ENCODE measurements at regions not wholly inside any gene's neighbourhood (a gene's known extent, or its start where the extent isn't known, plus 50 kb on each side); places are given as distances from the start of the nearest gene placed in this dataset.
A peak's percentile ranks its signal among the peaks of the same experiment; 100 is the strongest.

DNA sequence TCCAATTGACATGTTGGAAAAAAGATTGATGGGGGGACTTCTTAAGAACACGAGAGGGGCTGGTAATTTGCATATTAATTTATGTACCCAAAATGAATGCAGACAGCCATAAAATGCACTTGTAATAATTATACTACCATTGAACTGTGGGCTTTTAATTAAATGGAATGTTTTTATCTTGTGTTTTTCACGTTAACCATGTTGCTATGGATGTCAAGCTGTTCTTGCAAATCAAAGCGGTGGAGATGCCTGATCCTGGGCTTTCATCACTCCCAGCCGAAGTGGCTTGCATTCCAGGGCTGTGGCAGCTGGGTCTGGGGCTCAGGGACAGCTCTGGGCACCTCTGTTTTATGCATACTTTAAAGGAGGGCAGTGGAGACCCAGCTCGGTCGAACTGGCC, 179.4 kb upstream of the TMTC4 start:
- TF ChIP-seq CTCF (IDR thresholded peaks at IDR 0.05; ENCODE audit: extremely low read depth, insufficient read depth, missing control alignments): no peak
- in situ Hi-C loops (cut with MboI; ENCODE audit: low pct_unique_long_range_greater_than_20kb, low sequenced_read_pairs, unreplicated experiment): no loop called here
- DNase-seq (ENCODE audit: low spot score): no peak

DNA sequence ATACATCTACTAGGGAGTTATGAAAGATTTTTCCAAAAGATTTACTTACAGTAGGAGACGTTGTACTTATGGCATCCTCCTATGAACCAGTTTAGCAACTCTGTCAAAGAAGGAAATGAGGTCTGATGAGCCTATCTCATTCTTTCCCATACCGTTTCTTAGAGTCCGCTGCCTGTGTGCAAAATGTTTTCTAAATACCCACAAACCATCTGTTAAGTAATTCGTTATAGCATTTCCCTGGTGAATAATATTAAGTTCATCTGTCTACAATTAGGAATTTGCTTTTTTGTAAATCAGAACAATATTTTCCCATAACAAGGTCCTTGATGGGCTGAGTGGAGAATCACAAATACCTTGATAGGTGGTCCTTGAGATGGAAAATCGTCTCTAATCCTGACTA, 178.8 kb upstream of the TMTC4 start:
- in situ Hi-C loops (cut with MboI; ENCODE audit: low pct_unique_long_range_greater_than_20kb, low sequenced_read_pairs, unreplicated experiment): no loop called here
- DNase-seq (ENCODE audit: low spot score): no peak
- no peak for TF ChIP-seq CTCF (IDR thresholded peaks at IDR 0.05; ENCODE audit: extremely low read depth, insufficient read depth, missing control alignments)

DNA sequence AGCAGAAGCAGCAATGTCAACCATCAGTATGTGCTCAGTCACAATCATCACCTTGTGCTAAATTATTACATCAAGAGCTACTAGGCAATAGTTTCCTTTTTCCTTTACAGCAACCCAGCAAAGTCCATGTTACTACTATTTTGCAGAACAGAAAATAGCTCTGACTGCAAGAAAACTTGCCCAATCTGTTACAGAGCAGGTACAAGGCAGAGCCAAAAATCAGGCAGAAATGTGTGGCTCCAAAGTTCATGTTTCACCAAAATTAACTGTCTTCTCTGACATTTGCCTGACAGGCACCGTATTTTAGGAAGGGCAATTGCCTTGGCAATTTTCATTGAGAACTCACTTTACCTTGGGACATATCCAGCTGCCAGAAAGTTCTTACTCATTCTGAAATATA, 177.6 kb upstream of the TMTC4 start:
- in situ Hi-C loops (cut with MboI; ENCODE audit: low pct_unique_long_range_greater_than_20kb, low sequenced_read_pairs, unreplicated experiment): no loop called here
- TF ChIP-seq CTCF (IDR thresholded peaks at IDR 0.05; ENCODE audit: extremely low read depth, insufficient read depth, missing control alignments): no peak
- DNase-seq (ENCODE audit: low spot score): no peak

DNA sequence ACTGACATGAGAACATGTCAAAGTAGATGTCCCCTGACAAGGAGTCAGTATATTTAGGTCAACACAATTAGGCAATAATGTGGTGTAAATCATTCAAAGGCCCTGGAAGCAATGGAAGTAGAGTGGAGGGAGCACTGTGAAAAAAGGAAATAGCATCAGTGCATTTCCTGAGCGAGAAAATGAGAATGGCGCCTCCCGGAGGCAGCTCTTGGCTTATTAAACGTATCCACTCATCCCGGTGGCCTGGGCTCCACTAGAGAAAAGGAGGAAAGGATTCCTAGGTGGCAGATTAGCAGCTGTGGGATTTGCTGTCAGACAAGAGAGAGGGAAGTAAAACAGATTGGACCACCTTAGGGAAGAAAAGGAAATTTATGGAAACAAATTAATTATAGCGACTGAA, 173.7 kb upstream of the TMTC4 start:
- DNase-seq (ENCODE audit: low spot score): no peak
- TF ChIP-seq CTCF (IDR thresholded peaks at IDR 0.05; ENCODE audit: extremely low read depth, insufficient read depth, missing control alignments): peak; percentile 11
- in situ Hi-C loops (cut with MboI; ENCODE audit: low pct_unique_long_range_greater_than_20kb, low sequenced_read_pairs, unreplicated experiment): no loop called here

DNA sequence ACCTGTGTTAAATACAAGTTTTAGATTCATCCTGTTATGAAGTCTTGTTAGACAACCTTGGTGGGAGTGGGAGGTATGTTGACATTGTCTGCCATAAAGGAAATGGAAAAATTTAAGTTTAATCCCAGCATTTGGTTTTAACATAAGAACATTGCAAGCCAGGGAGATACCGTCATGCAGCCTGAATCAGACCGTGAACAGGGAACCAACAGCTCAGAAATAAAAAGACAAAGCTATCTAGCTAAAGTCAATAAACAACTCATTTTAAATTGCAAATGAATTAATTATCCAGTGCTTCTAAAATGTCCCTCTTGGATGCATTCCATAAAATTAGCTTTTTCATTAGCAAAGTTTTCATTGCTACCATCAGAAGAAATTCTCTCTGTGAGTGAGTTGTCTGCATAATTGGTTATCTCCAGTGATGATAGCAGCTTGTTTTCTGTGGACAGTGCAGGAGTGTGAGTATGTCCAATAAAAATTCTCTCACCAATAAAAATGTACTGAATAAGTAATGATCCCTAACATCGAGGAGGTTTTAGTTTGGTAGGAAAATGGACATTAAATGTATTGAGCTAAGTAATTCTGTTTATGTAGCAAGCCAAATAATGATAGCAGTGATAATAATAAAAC, 170.6 kb upstream of the TMTC4 start:
- TF ChIP-seq CTCF (IDR thresholded peaks at IDR 0.05; ENCODE audit: extremely low read depth, insufficient read depth, missing control alignments): no peak
- in situ Hi-C loops (cut with MboI; ENCODE audit: low pct_unique_long_range_greater_than_20kb, low sequenced_read_pairs, unreplicated experiment): no loop called here
- DNase-seq (ENCODE audit: low spot score): no peak

DNA sequence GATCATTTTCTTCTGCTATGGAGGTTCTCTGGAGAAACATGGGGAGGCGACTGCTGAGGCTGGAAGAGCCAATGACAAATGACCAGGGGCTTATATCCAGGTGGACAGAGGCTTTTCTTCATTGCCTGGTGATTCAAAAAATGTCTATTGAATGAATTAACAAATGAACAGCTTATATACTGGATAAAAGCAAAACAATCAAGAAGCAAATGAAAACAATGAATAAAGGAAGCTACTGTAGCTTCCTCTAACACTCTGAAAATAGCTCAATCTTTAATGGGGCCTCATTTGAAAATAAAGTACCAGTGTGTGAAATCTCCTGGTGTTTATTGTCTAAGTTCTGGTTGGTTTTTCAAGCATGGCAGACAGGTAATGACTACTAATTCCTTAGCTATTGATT, 167.5 kb upstream of the TMTC4 start:
- TF ChIP-seq CTCF (IDR thresholded peaks at IDR 0.05; ENCODE audit: extremely low read depth, insufficient read depth, missing control alignments): no peak
- no peak for DNase-seq (ENCODE audit: low spot score)
- in situ Hi-C loops (cut with MboI; ENCODE audit: low pct_unique_long_range_greater_than_20kb, low sequenced_read_pairs, unreplicated experiment): no loop called here

DNA sequence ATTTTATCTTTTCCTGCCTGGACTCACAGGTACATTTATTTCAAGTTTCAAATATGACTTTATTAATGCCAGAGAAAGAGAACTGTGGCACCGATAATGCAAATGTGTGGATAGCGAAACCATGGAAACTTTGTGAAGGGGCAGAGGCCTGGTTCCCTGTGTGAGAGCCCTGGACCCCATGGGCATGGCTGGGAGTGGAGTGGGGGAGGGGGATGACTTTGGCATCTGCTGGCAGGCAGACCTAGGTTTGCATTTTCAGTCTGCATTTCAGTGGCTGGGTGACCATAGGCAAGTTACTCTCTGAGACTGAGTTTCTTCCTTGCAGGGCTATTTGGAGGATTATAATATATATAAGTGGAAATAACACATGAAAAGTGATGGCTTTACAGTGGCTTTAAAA, 163.8 kb upstream of the TMTC4 start:
- in situ Hi-C loops (cut with MboI; ENCODE audit: low pct_unique_long_range_greater_than_20kb, low sequenced_read_pairs, unreplicated experiment): no loop called here
- TF ChIP-seq CTCF (IDR thresholded peaks at IDR 0.05; ENCODE audit: extremely low read depth, insufficient read depth, missing control alignments): no peak
- no peak for DNase-seq (ENCODE audit: low spot score)

Data from GM13977 (cell line).